Heart left ventricle (tissue), 16 donors: ENCODE measurements at regions not wholly inside any gene's neighbourhood (a gene's known extent, or its start where the extent isn't known, plus 50 kb on each side); places are given as distances from the start of the nearest gene placed in this dataset.

Experiments used
- ATAC-seq, 4 donors: fragments of 200-7000 bp; cut with Tn5 transposase; one replicate each; pipeline ENCODE4 v1.9.1; 2020 to 2022; ENCODE audit warnings: moderate library complexity in 4 of 4, mild to moderate bottlenecking in 3 of 4, moderate number of reproducible peaks in 1 of 4
- DNase-seq, 5 donors: peaks; one replicate each; pipeline ENCODE4 v3.0.0-alpha.2; 2020
- H3K27ac ChIP-seq, 12 donors: fragments of 200-600 bp; sonication (generic) in 4 of 12; one replicate each; pipeline versions ENCODE4 v1.5.0 to v1.8.0; 2016 to 2022; ENCODE audit warnings: mild to moderate bottlenecking in 2 of 12
- H3K27me3 ChIP-seq, 9 donors: fragments of 200-600 bp; sonication (generic) in 2 of 9; one replicate each; pipeline versions ENCODE4 v1.5.1 to v1.8.0; 2016 to 2022; ENCODE audit warnings: mild to moderate bottlenecking in 3 of 9
- H3K36me3 ChIP-seq, 9 donors: fragments of 200-600 bp; sonication (generic) in 2 of 9; one replicate each; pipeline versions ENCODE4 v1.5.0 to v1.8.0; 2018 to 2022; ENCODE audit warnings: mild to moderate bottlenecking in 2 of 9
- H3K4me1 ChIP-seq, 12 donors: fragments of 200-600 bp; sonication (generic) in 4 of 12; one replicate each; pipeline versions ENCODE4 v1.5.0 to v1.8.0; 2016 to 2022; ENCODE audit warnings: mild to moderate bottlenecking in 3 of 12
- H3K4me3 ChIP-seq, 12 donors: fragments of 200-600 bp; sonication (generic) in 4 of 12; one replicate each; pipeline versions ENCODE4 v1.5.0 to v1.8.0; 2017 to 2022; ENCODE audit warnings: mild to moderate bottlenecking in 9 of 12, moderate library complexity in 4 of 12
- H3K9me3 ChIP-seq, 12 donors: fragments of 200-600 bp; sonication (generic) in 4 of 12; one replicate each; pipeline versions ENCODE4 v1.5.0 to v1.8.0; 2016 to 2022; ENCODE audit warnings: mild to moderate bottlenecking in 1 of 12
- POLR2A ChIP-seq, 2 donors: fragments of 450-650 bp; IDR thresholded peaks; one replicate each; pipeline ENCODE4 v1.6.1; 2017; ENCODE audit warnings: antibody characterized with exemption in 2 of 2, mild to moderate bottlenecking in 2 of 2, moderate library complexity in 2 of 2
- WGBS, 4 donors: extraction: QIAGEN DNeasy Blood & Tissue Kit in 2 of 4; methylation state at CpG; one replicate each; pipeline versions ENCODE4 v1.1.5 to v1.1.7; 2013 to 2018; 5-methylcytosine and 5-hydroxymethylcytosine counted together
- intact Hi-C, 10 donors: fragments of 100-400 bp; cut with DNase I; formaldehyde crosslinking; loops; one replicate each; pipeline versions ENCODE4 v1.11.1 to v1.14.2; 2022
- TF ChIP-seq, protein P1 (sequence below), 12 donors: fragments of 200-600 bp; sonication (generic) in 4 of 12; IDR thresholded peaks; one replicate each; pipeline versions ENCODE4 v1.5.0 to v1.8.0; 2018 to 2022; ENCODE audit warnings: antibody characterized with exemption in 12 of 12, mild to moderate bottlenecking in 5 of 12
- donor health status: ischemic (EF 13 %, LVEDD 7.1; RV severe dilation, severe dysfunction).
- donor health status: healthy with polysubstance abuse.
- donor health status: DM: no; HTN: yes; CAD: no.
- donor health status: DM: no; HTN: no; CAD: no.
- donor health status: ischemic (EF 25% LVEDD 6.9; RV normal size, moderate dysfunction).
- donor health status: ischemic (EF 25% LVEDD 5.7; RV mildly dilated, moderate dysfunction).
- donor health status: healthy.
- donor health status: DM: yes; HTN: yes; CAD: no.
- donor health status: ischemic (EF 35%, LVEDD 5.7; RV mildly dilated, moderate dysfunction).
- donor health status: nonischemic (EF 11% LVEDD 7.7; RV severe dilation, severe dysfunction).
- donor health status: DM: yes; HTN: yes; CAD: no.
- donor health status: PGD.
- donor health status: ischemic (EF 29% LVEDD 5.4; RV normal size, mild dysfunction).
- donor health status: nonischemic (EF 23%, LVEDD 6.1; RV moderate dilation, normal function).

DNA sequence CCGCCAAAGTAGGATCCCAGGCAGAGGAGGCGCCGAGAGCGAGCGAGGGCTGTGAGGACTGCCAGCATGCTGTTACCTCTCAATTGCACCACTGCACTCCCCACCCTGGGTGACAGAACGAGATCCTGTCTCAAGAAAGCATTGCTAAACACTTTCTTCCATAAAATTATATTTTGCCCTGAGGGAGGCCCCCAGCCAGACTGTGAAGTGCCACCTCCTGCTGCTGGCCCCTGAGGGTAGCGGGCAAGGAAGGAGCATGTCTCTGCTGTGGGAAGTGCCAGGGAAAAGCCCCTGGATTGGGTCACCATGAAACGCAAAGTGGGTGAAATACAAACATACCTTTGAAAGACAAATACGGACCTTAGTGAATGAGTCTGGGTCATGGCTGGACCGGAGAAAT lies 78.0 kb upstream of the AMZ2 start:
- no peak for DNase-seq

GRCh38 chr17:68170246-68170645 lies 77.6 kb upstream of the AMZ2 start:
- intact Hi-C loops: loop anchor here (5.0 to 10.0 kb wide), 9 partner anchors 37 to 595 kb away; no protein-coding TSS in a partner anchor
- 85 to 98% (median 92%) methylated on average over 3 of the region's 3 CpGs for WGBS, 4 donors

More for the DNA sequence above, 78.0 kb upstream of the AMZ2 start:
- Histone ChIP-seq H3K9me3 (no peaks in the 10 kb centered on the region), H3K4me3 (peak overlapping the region in 5 of 12 donors; percentile 22 to 54 (median 36)), H3K27me3 (no peaks in the 10 kb centered on the region), H3K4me1 (peaks cover 0 to 8% (median 0%) of the 10 kb centered on the region in 12 donors), H3K36me3 (no peaks in the 10 kb centered on the region), H3K27ac (peak overlapping the region in 1 of 12 donors; percentile 9)
- 84 to 96% (median 94%) methylated on average over 6 to 10 of the region's 10 CpGs for WGBS, 4 donors
- TF ChIP-seq, protein P1, sequence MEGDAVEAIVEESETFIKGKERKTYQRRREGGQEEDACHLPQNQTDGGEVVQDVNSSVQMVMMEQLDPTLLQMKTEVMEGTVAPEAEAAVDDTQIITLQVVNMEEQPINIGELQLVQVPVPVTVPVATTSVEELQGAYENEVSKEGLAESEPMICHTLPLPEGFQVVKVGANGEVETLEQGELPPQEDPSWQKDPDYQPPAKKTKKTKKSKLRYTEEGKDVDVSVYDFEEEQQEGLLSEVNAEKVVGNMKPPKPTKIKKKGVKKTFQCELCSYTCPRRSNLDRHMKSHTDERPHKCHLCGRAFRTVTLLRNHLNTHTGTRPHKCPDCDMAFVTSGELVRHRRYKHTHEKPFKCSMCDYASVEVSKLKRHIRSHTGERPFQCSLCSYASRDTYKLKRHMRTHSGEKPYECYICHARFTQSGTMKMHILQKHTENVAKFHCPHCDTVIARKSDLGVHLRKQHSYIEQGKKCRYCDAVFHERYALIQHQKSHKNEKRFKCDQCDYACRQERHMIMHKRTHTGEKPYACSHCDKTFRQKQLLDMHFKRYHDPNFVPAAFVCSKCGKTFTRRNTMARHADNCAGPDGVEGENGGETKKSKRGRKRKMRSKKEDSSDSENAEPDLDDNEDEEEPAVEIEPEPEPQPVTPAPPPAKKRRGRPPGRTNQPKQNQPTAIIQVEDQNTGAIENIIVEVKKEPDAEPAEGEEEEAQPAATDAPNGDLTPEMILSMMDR (IDR thresholded peaks at IDR 0.05): no peak
- no peak for TF ChIP-seq POLR2A (IDR thresholded peaks at IDR 0.05)
- intact Hi-C loops: loop anchor here (5.0 to 10.0 kb wide), 10 partner anchors 37 to 595 kb away; no protein-coding TSS in a partner anchor
- ATAC-seq: no peak

DNA sequence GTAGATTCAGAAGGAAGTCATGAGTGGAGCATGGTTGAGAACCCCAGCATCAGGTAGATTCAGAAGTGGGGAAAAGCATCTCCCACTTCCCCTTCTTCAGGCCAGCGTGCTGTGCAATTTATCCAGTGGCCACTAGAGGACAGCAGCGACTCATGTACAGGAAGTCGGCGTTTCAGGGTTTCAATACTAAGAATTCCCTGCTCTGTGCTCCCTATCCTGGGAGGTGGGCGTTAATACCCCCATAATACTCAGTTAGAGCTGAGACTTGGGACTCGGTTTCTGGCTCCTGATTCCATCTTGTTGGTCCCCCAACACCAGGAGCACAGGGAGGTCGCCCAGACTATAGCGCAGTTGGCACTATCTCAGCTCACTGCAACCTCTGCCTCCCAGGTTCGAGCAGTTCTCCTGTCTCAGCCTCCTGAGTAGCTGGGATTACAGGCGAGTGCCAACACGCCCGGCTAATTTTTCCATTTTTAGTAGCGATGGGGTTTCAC lies 75.3 kb upstream of the AMZ2 start:
- WGBS, 4 donors: 23 to 29% (median 25%) methylated on average over 13 of the region's 13 CpGs
- H3K27ac ChIP-seq: no peak overlapping the region
- peaks cover 0 to 4% (median 0%) of the 10 kb centered on the region in 12 donors for H3K4me1 ChIP-seq
- no peaks in the 10 kb centered on the region for H3K36me3 ChIP-seq
- no peaks in the 10 kb centered on the region for H3K9me3 ChIP-seq
- ATAC-seq: peak; percentile 54 to 81 (median 77)
- intact Hi-C loops: loop anchor here (1.0 to 10.0 kb wide), 14 partner anchors 28 to 592 kb away; no protein-coding TSS in a partner anchor
- no peaks in the 10 kb centered on the region for H3K27me3 ChIP-seq
- H3K4me3 ChIP-seq: no peak overlapping the region
- TF ChIP-seq, protein P1 (IDR thresholded peaks at IDR 0.05): peak; percentile 91 to 99 (median 97)
- no peak for TF ChIP-seq POLR2A (IDR thresholded peaks at IDR 0.05)
- DNase-seq: peak; percentile 53 to 73 (median 62)

More at GRCh38 chr17:68170246-68170645, 77.6 kb upstream of the AMZ2 start:
- H3K36me3 ChIP-seq: no peaks in the 10 kb centered on the region
- DNase-seq (no peak), ATAC-seq (no peak)
- H3K27me3 ChIP-seq: no peaks in the 10 kb centered on the region
- TF ChIP-seq, protein P1 (IDR thresholded peaks at IDR 0.05): no peak
- TF ChIP-seq POLR2A (IDR thresholded peaks at IDR 0.05): no peak
- H3K4me1 ChIP-seq: peaks cover 0 to 8% (median 0%) of the 10 kb centered on the region in 12 donors
- H3K9me3 ChIP-seq: no peaks in the 10 kb centered on the region
- H3K27ac ChIP-seq: no peak overlapping the region
- H3K4me3 ChIP-seq: no peak overlapping the region

DNA sequence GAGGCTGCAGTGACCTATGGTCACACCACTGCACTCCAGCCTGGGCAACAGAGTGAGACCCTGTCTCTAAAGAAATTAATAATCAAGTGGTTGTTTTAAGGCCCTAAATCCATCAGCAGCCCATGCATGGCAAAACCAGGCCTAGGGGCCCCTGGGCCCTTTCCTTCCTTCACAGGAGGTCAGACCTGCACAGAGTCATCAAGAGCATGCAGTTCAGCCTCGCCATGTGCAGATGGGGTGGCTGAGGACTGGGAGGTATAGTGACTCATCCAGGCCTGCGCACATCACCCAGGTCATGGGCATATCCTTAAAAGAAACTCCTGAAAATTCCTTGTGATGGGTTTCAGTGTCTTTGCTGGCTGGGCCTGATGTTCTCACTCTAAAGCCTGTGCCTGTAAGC lies 72.4 kb upstream of the AMZ2 start:
- Histone ChIP-seq H3K27ac (no peak overlapping the region), H3K27me3 (no peaks in the 10 kb centered on the region), H3K4me3 (no peak overlapping the region), H3K9me3 (no peaks in the 10 kb centered on the region), H3K36me3 (no peaks in the 10 kb centered on the region), H3K4me1 (peaks cover 0 to 4% (median 0%) of the 10 kb centered on the region in 12 donors)
- 96 to 100% (median 100%) methylated on average over 2 of the region's 2 CpGs for WGBS, 4 donors
- ATAC-seq (no peak), DNase-seq (no peak)
- TF ChIP-seq POLR2A (IDR thresholded peaks at IDR 0.05): no peak
- TF ChIP-seq, protein P1 (IDR thresholded peaks at IDR 0.05): no peak
- intact Hi-C loops: loop anchor here in 9 of 10 donors (10.0 kb wide), 5 partner anchors 219 to 589 kb away; no protein-coding TSS in a partner anchor
